Neural cell (in vitro differentiated cells): ENCODE measurements at regions not wholly inside any gene's neighbourhood (a gene's known extent, or its start where the extent isn't known, plus 50 kb on each side); places are given as distances from the start of the nearest gene placed in this dataset.

ENCODE experiments used
- H2AFZ ChIP-seq: fragments of 200-600, 300-800 bp; sonication (generic), shearing (Covaris generic); 2 replicates; pipeline ENCODE4 v1.6.0; 2014; ENCODE audit warnings: low read depth, mild to moderate bottlenecking, antibody characterized with exemption, low read length, moderate library complexity
- H3F3A ChIP-seq: fragments of 200-600 bp; shearing (Covaris generic); 2 replicates; pipeline ENCODE4 v1.6.1; 2016; ENCODE audit warnings: mild to moderate bottlenecking, moderate library complexity, mixed read lengths, antibody characterized with exemption, low read length; ENCODE audit not compliant: insufficient read depth, poor library complexity, severe bottlenecking
- H3K27ac ChIP-seq: fragments of 200-600, 300-800 bp; sonication (generic), shearing (Covaris generic); 2 replicates; pipeline ENCODE4 v1.5.1; 2014; ENCODE audit warnings: mild to moderate bottlenecking, low read length, moderate library complexity
- H3K27me3 ChIP-seq: fragments of 300-800, 200-600 bp; sonication (generic), shearing (Covaris generic); 2 replicates; pipeline ENCODE4 v1.6.0; 2014; ENCODE audit warnings: mild to moderate bottlenecking, low read depth, low read length, moderate library complexity; ENCODE audit not compliant: insufficient read depth
- H3K36me3 ChIP-seq: fragments of 300-800, 200-600 bp; sonication (generic), shearing (Covaris generic); 2 replicates; pipeline ENCODE4 v1.5.1; 2014; ENCODE audit warnings: mild to moderate bottlenecking, antibody characterized with exemption, low read length, moderate library complexity; ENCODE audit not compliant: insufficient read depth
- H3K4me2 ChIP-seq: fragments of 300-800, 200-600 bp; sonication (generic), shearing (Covaris generic); 2 replicates; pipeline ENCODE4 v1.6.0; 2014; ENCODE audit warnings: mild to moderate bottlenecking, low read length
- H3K4me3 ChIP-seq: fragments of 300-800, 200-600 bp; sonication (generic), shearing (Covaris generic); 2 replicates; pipeline ENCODE4 v1.5.1; 2014; ENCODE audit warnings: mild to moderate bottlenecking, low read length, moderate library complexity
- H3K79me2 ChIP-seq: fragments of 200-600 bp; shearing (Covaris generic); replicated peaks from 2 replicates; pipeline ENCODE4 v1.6.0; 2014; ENCODE audit warnings: mild to moderate bottlenecking, low read length, moderate library complexity; ENCODE audit not compliant: insufficient read depth
- H3K9ac ChIP-seq: fragments of 300-800, 200-600 bp; sonication (generic), shearing (Covaris generic); 2 replicates; pipeline ENCODE4 v1.6.1; 2016; ENCODE audit warnings: mild to moderate bottlenecking, low read length, mixed read lengths
- H3K9me2 ChIP-seq: fragments of 200-600 bp; shearing (Covaris generic); 2 replicates; pipeline ENCODE4 v1.6.1; 2016; ENCODE audit warnings: mild to moderate bottlenecking, low read length, mixed read lengths; ENCODE audit not compliant: insufficient read depth
- H3K9me3 ChIP-seq: fragments of 200-600, 300-800 bp; sonication (generic), shearing (Covaris generic); 2 replicates; pipeline ENCODE4 v1.6.1; 2016; ENCODE audit warnings: mild to moderate bottlenecking, mixed run types, low read length, moderate library complexity, mixed read lengths
- H4K20me1 ChIP-seq: fragments of 200-600 bp; shearing (Covaris generic); 2 replicates; pipeline ENCODE4 v1.6.1; 2016; ENCODE audit warnings: mild to moderate bottlenecking, mixed run types; ENCODE audit not compliant: insufficient read depth
- CTCF ChIP-seq: fragments of 450-650 bp; IDR thresholded peaks from 2 replicates; pipeline ENCODE4 v1.5.1; 2014; ENCODE audit warnings: antibody characterized with exemption, mild to moderate bottlenecking, moderate library complexity; ENCODE audit not compliant: poor library complexity, severe bottlenecking
- EP300 ChIP-seq: fragments of 450-650 bp; conservative IDR thresholded peaks from 2 replicates; pipeline ENCODE4 v1.6.1; 2014; ENCODE audit warnings: antibody characterized with exemption, mild to moderate bottlenecking, moderate library complexity; ENCODE audit not compliant: poor library complexity, severe bottlenecking
- EZH2 ChIP-seq: fragments of 200-600, 300-800 bp; shearing (Covaris generic), sonication (generic); IDR thresholded peaks from 2 replicates; pipeline ENCODE4 v1.6.1; 2014; ENCODE audit warnings: antibody characterized with exemption, low read length, borderline replicate concordance, mild to moderate bottlenecking; ENCODE audit not compliant: insufficient read depth, poor library complexity, severe bottlenecking
- MXI1 ChIP-seq: fragments of 450-650 bp; conservative IDR thresholded peaks from 2 replicates; pipeline ENCODE4 v1.6.1; 2014; ENCODE audit warnings: antibody characterized with exemption, mild to moderate bottlenecking; ENCODE audit not compliant: poor library complexity, severe bottlenecking
- POLR2AphosphoS5 ChIP-seq: IDR thresholded peaks from 2 replicates; pipeline ENCODE4 v1.6.1; 2012
- RAD21 ChIP-seq: fragments of 450-650 bp; conservative IDR thresholded peaks from 2 replicates; pipeline ENCODE4 v1.6.1; 2014; ENCODE audit warnings: antibody characterized with exemption, mild to moderate bottlenecking, moderate library complexity
- REST ChIP-seq: IDR thresholded peaks from 2 replicates; pipeline ENCODE4 v1.6.1; 2012; ENCODE audit warnings: borderline replicate concordance
- SMC3 ChIP-seq: fragments of 450-650 bp; conservative IDR thresholded peaks from 2 replicates; pipeline ENCODE4 v1.6.1; 2014; ENCODE audit warnings: antibody characterized with exemption, mild to moderate bottlenecking, moderate library complexity; ENCODE audit not compliant: poor library complexity
- TAF1 ChIP-seq: IDR thresholded peaks from 2 replicates; pipeline ENCODE4 v1.6.1; 2012; ENCODE audit warnings: low read depth

DNA sequence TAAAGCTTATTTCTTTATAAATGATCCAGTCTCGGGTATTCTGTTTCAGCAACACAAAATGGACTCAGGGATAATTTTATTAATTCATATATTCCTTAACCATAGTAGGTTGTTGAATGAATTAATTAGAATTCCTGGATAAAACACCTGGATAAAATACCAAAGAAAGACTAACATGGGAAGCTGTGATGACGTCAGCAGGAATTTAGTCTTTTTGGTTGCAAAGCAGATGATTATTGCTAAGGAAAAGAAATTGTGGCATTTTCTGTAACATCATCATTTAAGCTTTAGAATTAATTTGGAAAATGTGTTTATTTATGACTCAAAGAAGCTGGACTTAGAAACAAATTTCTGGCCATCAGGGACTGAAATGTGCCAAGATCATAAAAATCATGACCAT is 228.3 kb upstream of the ZBTB20 start:
- H4K20me1 ChIP-seq: no peaks in the 10 kb centered on the region
- no peaks in the 10 kb centered on the region for H3K27me3 ChIP-seq
- H3K9me2 ChIP-seq: no peaks in the 10 kb centered on the region
- H3K9ac ChIP-seq: no peak overlapping the region
- H3K27ac ChIP-seq: no peak overlapping the region
- H3K4me2 ChIP-seq: no peak overlapping the region
- H3F3A ChIP-seq: no peaks in the 10 kb centered on the region
- H3K9me3 ChIP-seq: no peaks in the 10 kb centered on the region
- H3K79me2 ChIP-seq: no peaks in the 10 kb centered on the region
- no peak overlapping the region for H3K4me3 ChIP-seq
- TF ChIP-seq TAF1 (no peak), CTCF (no peak), EP300 (no peak), RAD21 (no peak), POLR2AphosphoS5 (no peak), MXI1 (no peak), REST (no peak), EZH2 (no peak), SMC3 (no peak)
- H2AFZ ChIP-seq: no peak overlapping the region
- H3K36me3 ChIP-seq: no peaks in the 10 kb centered on the region

- Histone ChIP-seq H3K9me2 (no peaks in the 10 kb centered on the region), H3K27ac (no peak overlapping the region), H3K27me3 (no peaks in the 10 kb centered on the region), H4K20me1 (no peaks in the 10 kb centered on the region), H3K4me2 (no peak overlapping the region), H3K9me3 (no peaks in the 10 kb centered on the region), H3F3A (no peaks in the 10 kb centered on the region), H3K9ac (no peak overlapping the region), H3K79me2 (no peaks in the 10 kb centered on the region), H2AFZ (no peak overlapping the region), H3K4me3 (no peak overlapping the region), H3K36me3 (no peaks in the 10 kb centered on the region)
- no peak for TF ChIP-seq SMC3
- no peak for TF ChIP-seq REST
- no peak for TF ChIP-seq TAF1
Measured at GRCh38 chr3:115380883-115381572, 233.9 kb upstream of the ZBTB20 start.
